Naive B cell (primary cell): ENCODE measurements at regions not wholly inside any gene's neighbourhood (a gene's known extent, or its start where the extent isn't known, plus 50 kb on each side); places are given as distances from the start of the nearest gene placed in this dataset.
A peak's percentile ranks its signal among the peaks of the same experiment; 100 is the strongest.
"Not testable (repeated sequence)": the region's sequence is repeated elsewhere in the genome, so short reads cannot be mapped to it uniquely, and the experiment has no call there.

Experiments used
- ATAC-seq, 2 donors: fragments of 150-1000 bp; cut with Tn5 transposase; 2 replicates each; pipeline ENCODE4 v1.10.0; 2021; ENCODE audit warnings: low read depth in 2 of 2, mild to moderate bottlenecking in 2 of 2, moderate library complexity in 2 of 2
- DNase-seq: peaks from one replicate; pipeline ENCODE4 v3.0.0; 2022
- H3K27ac Mint-ChIP-seq, 6 donors: one replicate each; pipeline ENCODE4 v1.8.0; 2020 to 2022; ENCODE audit warnings: mild to moderate bottlenecking in 6 of 6, mixed read lengths in 6 of 6, moderate library complexity in 5 of 6, inconsistent platforms in 2 of 6
- H3K27me3 Mint-ChIP-seq, 3 donors: one replicate each; pipeline ENCODE4 v1.8.0; 2021 to 2022; ENCODE audit warnings: mixed read lengths in 3 of 3, mild to moderate bottlenecking in 1 of 3
- H3K36me3 Mint-ChIP-seq, 2 donors: one replicate each; pipeline ENCODE4 v1.8.0; 2020 to 2022; ENCODE audit warnings: mixed read lengths in 2 of 2, inconsistent platforms in 1 of 2, mild to moderate bottlenecking in 1 of 2
- H3K4me1 Mint-ChIP-seq, 3 donors: one replicate each; pipeline ENCODE4 v1.8.0; 2020 to 2022; ENCODE audit warnings: mixed read lengths in 3 of 3, inconsistent platforms in 1 of 3, mild to moderate bottlenecking in 1 of 3, moderate library complexity in 1 of 3
- H3K4me3 Mint-ChIP-seq, 8 donors: one replicate each; pipeline ENCODE4 v1.8.0; 2020 to 2022; ENCODE audit warnings: mild to moderate bottlenecking in 8 of 8, mixed read lengths in 8 of 8, moderate library complexity in 8 of 8, inconsistent platforms in 2 of 8
- H3K9me3 Mint-ChIP-seq, 7 donors: one replicate each; pipeline ENCODE4 v1.8.0; 2020 to 2022; ENCODE audit warnings: mixed read lengths in 7 of 7, mild to moderate bottlenecking in 5 of 7, inconsistent platforms in 2 of 7, moderate library complexity in 1 of 7

DNA sequence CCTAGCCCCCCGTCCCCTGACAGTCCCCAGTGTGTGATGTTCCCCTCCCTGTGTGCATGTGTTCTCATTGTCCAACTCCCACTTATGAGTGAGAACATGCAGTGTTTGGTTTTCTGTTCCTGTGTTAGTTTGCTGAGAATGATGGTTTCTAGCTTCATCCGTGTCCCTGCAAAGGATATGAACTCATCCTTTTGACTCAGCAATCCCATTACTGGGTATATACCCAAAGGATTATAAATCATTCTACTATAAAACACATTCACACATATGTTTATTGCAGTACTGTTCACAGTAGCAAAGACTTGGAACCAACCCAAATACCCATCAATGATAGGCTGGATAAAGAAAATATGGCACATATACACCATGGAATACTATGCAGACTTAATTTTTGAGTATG is 155.1 kb downstream of the SLITRK5 start:
- DNase-seq, H3K4me1 Mint-ChIP-seq, H3K27ac Mint-ChIP-seq, H3K27me3 Mint-ChIP-seq, H3K36me3 Mint-ChIP-seq, H3K4me3 Mint-ChIP-seq, H3K9me3 Mint-ChIP-seq, ATAC-seq: not testable (repeated sequence)

DNA sequence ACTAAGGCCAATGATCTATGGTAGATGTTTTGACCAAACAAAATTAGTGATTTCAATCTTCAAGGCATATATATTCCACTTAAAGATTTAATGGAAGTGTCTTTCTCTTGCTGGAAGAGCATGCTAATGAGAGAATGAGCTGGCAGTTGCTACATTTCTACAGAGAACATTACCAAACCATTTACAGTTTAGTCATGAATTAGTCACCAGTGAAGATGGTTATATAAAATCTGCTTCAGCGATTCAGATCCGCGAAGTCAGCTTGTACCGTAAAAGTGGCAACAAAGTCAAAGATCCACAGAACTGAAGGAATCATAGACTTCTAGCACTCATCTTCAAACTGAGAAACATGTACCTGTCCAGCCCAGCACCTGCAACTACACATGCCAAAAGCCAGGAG is 156.3 kb downstream of the SLITRK5 start:
- H3K27ac Mint-ChIP-seq = no peak overlapping the region

DNA sequence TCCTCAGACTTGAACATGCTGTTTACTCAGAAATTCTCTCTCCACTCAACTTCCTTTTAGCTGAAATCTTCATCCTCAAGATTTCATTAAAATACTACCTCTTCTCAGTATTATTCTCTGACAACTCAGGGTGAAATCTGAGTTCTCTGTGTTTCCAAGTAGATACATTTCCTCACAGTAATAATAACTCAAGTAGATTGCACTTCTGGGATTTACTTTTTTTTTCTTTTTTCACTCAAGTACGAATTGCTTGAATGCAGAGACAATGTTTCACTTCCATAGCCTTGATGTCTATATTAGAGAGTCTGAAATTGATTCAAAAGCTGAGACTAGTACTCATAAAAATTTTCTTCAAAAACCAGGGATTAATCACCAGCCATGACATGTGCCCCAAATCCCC is 166.4 kb downstream of the SLITRK5 start:
- H3K27me3 Mint-ChIP-seq = no peaks in the 10 kb centered on the region
- H3K9me3 Mint-ChIP-seq = peaks cover 0 to 8% (median 0%) of the 10 kb centered on the region in 7 donors
- no peaks in the 10 kb centered on the region for H3K4me1 Mint-ChIP-seq
- no peak for ATAC-seq
- H3K4me3 Mint-ChIP-seq = no peak overlapping the region
- no peaks in the 10 kb centered on the region for H3K36me3 Mint-ChIP-seq
- H3K27ac Mint-ChIP-seq = no peak overlapping the region
- no peak for DNase-seq

More for the DNA sequence above, 156.3 kb downstream of the SLITRK5 start:
- H3K9me3 Mint-ChIP-seq = no peaks in the 10 kb centered on the region
- H3K36me3 Mint-ChIP-seq = no peaks in the 10 kb centered on the region
- no peak overlapping the region for H3K4me3 Mint-ChIP-seq
- H3K4me1 Mint-ChIP-seq = no peaks in the 10 kb centered on the region
- H3K27me3 Mint-ChIP-seq = no peaks in the 10 kb centered on the region
- DNase-seq = no peak
- no peak for ATAC-seq

DNA sequence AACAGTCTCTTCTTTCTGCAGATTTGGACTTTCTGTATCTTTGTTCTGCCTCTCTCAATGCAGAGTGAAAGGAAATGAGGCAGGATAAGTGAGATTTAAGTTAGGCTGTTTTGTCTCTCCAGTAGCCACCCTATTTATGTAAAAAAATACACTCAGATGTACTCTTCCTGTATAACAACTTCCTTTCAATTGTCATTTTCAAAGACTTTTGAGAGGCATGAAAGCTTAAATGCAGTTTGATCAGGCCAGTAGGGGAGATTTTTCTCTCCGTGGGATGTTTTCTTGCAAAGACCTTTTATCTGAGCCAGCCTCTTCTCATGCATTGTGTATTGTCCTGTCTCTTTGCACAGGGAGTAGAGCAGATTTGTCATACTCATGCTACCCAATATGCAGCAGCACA is 166.8 kb downstream of the SLITRK5 start:
- Mint-ChIP-seq H3K36me3 (no peaks in the 10 kb centered on the region), H3K9me3 (peaks cover 0 to 8% (median 0%) of the 10 kb centered on the region in 7 donors), H3K27ac (no peak overlapping the region), H3K27me3 (no peaks in the 10 kb centered on the region), H3K4me1 (no peaks in the 10 kb centered on the region), H3K4me3 (no peak overlapping the region)
- DNase-seq (no peak), ATAC-seq (no peak)

DNA sequence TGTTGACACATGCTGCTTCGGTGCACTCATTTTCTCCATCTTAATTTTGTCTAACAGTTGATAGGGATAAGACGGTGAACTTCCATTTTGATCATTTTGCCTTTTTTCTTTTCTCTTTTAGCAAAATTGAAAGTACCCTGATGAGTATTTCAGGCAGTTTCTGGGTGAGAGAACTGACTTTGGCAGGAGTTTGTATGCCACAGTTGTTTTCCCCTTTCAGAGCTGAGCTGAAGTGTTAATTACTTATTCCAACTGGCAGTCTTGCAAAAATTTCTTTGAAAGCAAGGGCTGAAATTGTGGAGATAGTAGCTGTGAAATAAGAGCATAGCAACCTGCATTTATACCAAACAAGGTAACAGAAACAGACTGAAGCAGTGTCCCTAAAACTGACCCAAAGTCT is 180.2 kb downstream of the SLITRK5 start:
- no peak for DNase-seq
- H3K36me3 Mint-ChIP-seq = no peaks in the 10 kb centered on the region
- ATAC-seq = no peak
- no peak overlapping the region for H3K27ac Mint-ChIP-seq
- H3K4me3 Mint-ChIP-seq = no peak overlapping the region
- H3K9me3 Mint-ChIP-seq = peaks cover 2 to 18% (median 8%) of the 10 kb centered on the region in 7 donors
- no peaks in the 10 kb centered on the region for H3K4me1 Mint-ChIP-seq
- no peaks in the 10 kb centered on the region for H3K27me3 Mint-ChIP-seq

DNA sequence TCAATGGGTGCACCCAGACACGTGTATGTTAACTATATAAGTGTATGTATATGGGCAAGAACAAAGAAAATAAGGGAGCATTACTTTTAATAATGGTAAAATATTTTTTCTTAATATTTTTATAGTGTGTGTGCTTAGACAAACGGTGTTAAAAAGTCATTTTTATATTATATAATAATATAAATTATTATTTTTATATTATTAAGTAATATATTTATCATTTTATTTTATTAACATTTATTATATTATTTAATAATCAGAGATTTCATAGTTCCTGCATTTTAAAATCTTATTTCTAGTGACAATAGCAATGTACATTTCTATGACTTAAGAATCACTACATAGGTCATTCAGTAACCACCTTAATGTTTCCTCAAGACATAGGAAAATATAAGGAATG is 184.4 kb downstream of the SLITRK5 start:
- Mint-ChIP-seq H3K27ac (no peak overlapping the region), H3K36me3 (no peaks in the 10 kb centered on the region), H3K4me3 (no peak overlapping the region), H3K9me3 (peaks cover 2 to 18% (median 10%) of the 10 kb centered on the region in 7 donors), H3K4me1 (no peaks in the 10 kb centered on the region), H3K27me3 (no peaks in the 10 kb centered on the region)
- ATAC-seq (no peak), DNase-seq (no peak)

DNA sequence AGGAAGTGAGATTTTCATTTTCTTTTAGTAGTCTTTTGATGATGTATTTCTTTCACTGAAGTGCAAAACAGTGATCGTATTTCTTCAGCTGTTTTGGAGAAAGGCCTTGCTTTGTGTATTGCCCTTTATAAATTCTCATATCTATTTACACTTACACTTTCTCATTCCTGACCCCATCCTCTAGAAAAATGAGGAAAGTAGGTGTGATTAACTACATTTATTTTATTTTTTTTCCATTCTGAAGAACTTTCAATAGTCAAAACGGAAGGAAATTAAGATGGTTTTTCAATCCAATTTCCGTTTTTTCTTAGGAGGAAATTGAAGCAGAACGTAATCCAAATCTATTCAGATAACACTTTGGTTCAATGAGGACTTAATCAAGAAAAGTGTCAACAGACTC is 188.1 kb downstream of the SLITRK5 start:
- no peaks in the 10 kb centered on the region for H3K36me3 Mint-ChIP-seq
- H3K4me1 Mint-ChIP-seq = no peaks in the 10 kb centered on the region
- peaks cover 0 to 6% (median 0%) of the 10 kb centered on the region in 7 donors for H3K9me3 Mint-ChIP-seq
- DNase-seq (no peak), ATAC-seq (no peak)
- no peaks in the 10 kb centered on the region for H3K27me3 Mint-ChIP-seq
- no peak overlapping the region for H3K27ac Mint-ChIP-seq
- no peak overlapping the region for H3K4me3 Mint-ChIP-seq

DNA sequence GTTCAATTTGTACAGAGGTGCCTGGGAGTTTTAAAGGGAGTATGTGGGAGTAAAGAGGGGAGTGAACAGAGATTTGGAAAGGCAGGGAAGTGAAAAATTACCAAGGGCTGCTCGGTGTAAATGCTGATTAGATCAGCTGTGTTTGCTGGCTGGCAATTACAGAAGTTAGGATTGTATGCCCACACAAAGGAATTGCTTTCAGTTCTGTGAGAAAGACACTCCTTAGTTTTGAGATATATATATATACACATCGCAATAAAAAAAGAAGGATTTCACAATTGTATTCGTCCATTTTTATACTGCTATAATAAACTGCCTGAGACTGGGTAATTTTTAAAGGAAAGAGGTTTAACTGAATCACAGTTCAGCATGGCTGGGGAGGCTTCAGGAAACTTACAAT is 196.3 kb downstream of the SLITRK5 start:
- peak overlapping the region in 1 of 6 donors; percentile 23 for H3K27ac Mint-ChIP-seq

DNA sequence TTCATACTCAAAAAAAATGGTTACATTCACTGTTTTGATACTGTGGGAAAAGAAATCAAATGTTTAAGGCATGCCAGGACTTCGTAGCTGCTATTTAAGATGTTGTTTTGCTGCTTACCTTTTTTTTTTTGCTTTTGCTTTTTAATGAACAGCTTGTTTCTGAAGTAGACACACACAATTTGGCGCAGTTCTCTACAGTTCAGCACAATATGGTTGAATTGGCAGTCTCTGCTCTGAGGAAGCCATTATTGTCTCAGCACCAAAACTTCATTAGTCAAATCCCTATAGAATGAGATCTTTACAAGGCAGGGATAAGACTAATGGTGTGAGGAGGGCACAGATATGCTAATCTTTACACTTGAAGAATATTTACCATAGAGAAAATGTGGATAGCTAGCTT is 197.6 kb downstream of the SLITRK5 start:
- Mint-ChIP-seq H3K27ac (no peak overlapping the region), H3K9me3 (peaks cover 0 to 2% (median 0%) of the 10 kb centered on the region in 7 donors), H3K36me3 (no peaks in the 10 kb centered on the region), H3K4me1 (no peaks in the 10 kb centered on the region), H3K4me3 (no peak overlapping the region), H3K27me3 (no peaks in the 10 kb centered on the region)
- no peak for DNase-seq
- ATAC-seq = no peak

More for the DNA sequence above, 196.3 kb downstream of the SLITRK5 start:
- Mint-ChIP-seq H3K4me3 (no peak overlapping the region), H3K36me3 (no peaks in the 10 kb centered on the region), H3K9me3 (peaks cover 0 to 2% (median 0%) of the 10 kb centered on the region in 7 donors), H3K4me1 (no peaks in the 10 kb centered on the region), H3K27me3 (no peaks in the 10 kb centered on the region)
- no peak for DNase-seq
- no peak for ATAC-seq

DNA sequence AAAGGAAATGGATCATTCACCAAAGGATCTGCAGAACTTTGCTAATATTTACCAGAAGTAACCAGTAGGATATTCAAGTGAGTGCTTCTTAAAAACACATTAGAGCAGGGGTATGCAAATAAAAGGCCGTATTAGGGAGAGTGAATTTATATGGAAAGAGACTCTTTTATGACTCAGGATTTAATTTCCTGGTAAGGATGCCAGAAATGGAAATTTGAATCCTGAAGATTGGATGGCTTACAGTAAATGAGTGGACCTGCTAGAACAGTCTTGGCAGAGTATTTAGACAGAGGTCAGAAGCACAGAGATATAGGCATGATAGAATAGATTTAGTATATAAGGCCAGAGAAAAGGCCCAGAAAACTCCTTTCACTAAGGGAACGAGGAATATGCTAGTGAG is 201.6 kb downstream of the SLITRK5 start:
- Mint-ChIP-seq H3K36me3 (no peaks in the 10 kb centered on the region), H3K9me3 (no peaks in the 10 kb centered on the region), H3K27me3 (no peaks in the 10 kb centered on the region), H3K4me1 (no peaks in the 10 kb centered on the region), H3K4me3 (no peak overlapping the region), H3K27ac (no peak overlapping the region)
- ATAC-seq (no peak), DNase-seq (no peak)

DNA sequence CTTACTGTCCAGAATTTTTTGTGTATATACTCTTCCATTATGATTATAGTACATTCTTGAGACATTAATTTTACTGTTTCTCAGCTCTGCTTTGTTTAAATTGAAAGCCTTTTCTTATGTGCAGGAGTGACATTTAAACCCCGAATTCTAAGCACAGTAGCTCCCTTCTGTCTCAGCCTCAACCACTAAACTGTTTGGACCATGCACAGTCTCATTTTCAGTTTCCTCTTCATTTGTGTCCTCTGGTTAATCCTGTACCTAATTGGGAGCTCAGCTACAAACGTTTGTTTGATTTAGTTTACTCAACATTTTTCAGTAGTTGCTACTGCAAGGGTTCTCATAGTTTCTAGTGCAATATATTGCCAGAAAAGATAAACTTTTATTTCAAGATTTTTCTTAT is 206.3 kb downstream of the SLITRK5 start:
- ATAC-seq (no peak), DNase-seq (no peak)
- Mint-ChIP-seq H3K36me3 (no peaks in the 10 kb centered on the region), H3K4me1 (no peaks in the 10 kb centered on the region), H3K27me3 (no peaks in the 10 kb centered on the region), H3K9me3 (peaks cover 0 to 4% (median 0%) of the 10 kb centered on the region in 7 donors), H3K4me3 (no peak overlapping the region), H3K27ac (no peak overlapping the region)

DNA sequence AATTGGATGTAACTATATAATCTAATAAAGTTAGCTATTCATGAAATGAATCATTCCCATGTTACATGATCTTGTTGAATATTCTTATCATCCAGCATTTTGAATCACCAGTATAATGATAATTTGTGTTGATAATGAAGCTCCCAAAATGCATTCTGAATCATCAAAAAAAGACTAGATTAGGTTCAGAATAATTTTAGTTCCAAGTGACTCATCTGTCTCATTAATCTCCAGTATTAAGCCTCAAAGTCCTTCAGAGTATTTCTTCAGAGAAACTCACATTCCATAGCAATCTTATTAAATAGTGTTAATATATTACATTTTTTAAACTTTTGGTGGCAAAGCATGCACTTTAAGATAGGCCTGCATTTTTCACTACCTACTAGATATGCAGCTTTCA is 207.5 kb downstream of the SLITRK5 start:
- Mint-ChIP-seq H3K27ac (no peak overlapping the region), H3K4me3 (no peak overlapping the region), H3K9me3 (peaks cover 0 to 4% (median 0%) of the 10 kb centered on the region in 7 donors), H3K27me3 (no peaks in the 10 kb centered on the region), H3K36me3 (no peaks in the 10 kb centered on the region), H3K4me1 (no peaks in the 10 kb centered on the region)
- DNase-seq = no peak
- ATAC-seq = no peak

DNA sequence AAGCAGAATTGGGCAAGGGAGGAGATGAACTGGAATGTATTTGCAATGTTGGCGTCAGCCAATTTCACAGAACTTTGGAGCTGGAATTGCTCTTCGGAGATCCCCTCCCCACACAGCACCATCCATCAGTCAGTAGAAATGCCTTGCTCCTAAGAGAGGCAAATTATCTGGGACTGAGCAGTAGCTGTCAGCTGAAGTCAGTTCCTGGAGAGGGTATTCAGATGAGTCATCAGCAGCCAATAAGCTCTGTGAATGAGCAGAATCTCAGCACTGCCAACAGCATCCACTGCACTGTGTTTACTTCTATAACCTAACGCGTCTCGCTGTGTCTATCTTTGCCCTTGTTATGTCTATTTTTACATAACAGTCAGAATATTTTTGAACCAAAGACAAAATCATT is 213.7 kb downstream of the SLITRK5 start:
- H3K4me1 Mint-ChIP-seq = no peaks in the 10 kb centered on the region
- peaks cover 0 to 3% (median 0%) of the 10 kb centered on the region in 7 donors for H3K9me3 Mint-ChIP-seq
- DNase-seq = no peak
- H3K36me3 Mint-ChIP-seq = no peaks in the 10 kb centered on the region
- H3K27me3 Mint-ChIP-seq = no peaks in the 10 kb centered on the region
- no peak for ATAC-seq
- H3K4me3 Mint-ChIP-seq = no peak overlapping the region
- no peak overlapping the region for H3K27ac Mint-ChIP-seq

DNA sequence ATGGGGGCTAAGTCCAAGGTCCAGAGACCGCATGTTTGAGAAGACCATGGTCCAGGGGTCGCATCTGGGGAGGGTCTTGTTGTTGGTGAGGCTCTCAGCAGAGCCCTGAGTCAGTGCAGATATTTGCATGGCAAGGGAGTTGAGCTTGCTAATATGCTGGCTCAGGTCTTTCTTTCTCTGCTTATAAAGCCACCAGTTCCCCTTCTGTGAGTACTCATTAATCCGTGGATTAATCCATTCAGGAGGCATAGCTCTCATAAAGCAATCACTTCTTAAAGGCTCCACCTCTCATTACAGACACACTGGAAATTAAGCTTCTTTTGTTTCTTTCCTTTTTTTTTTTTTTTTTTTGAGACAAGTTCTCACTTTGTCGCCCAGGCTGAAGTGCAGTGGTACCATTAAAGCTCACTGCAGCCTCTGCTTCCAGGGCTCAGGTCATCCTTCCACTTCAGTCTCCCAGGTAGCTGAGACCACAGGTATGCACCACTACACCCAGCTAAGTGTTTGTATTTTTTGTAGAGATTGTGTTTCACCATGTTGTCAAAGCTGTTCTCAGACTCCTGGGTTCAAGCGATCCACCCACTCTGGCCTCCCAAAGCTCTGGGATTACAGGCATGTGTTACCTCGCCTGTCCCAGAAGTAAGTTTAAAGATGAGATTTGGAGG is 216.4 kb downstream of the SLITRK5 start:
- no peak overlapping the region for H3K27ac Mint-ChIP-seq
- peaks cover 0 to 3% (median 0%) of the 10 kb centered on the region in 7 donors for H3K9me3 Mint-ChIP-seq
- H3K27me3 Mint-ChIP-seq = no peaks in the 10 kb centered on the region
- DNase-seq (no peak), ATAC-seq (no peak)
- no peaks in the 10 kb centered on the region for H3K36me3 Mint-ChIP-seq
- no peak overlapping the region for H3K4me3 Mint-ChIP-seq
- H3K4me1 Mint-ChIP-seq = no peaks in the 10 kb centered on the region

DNA sequence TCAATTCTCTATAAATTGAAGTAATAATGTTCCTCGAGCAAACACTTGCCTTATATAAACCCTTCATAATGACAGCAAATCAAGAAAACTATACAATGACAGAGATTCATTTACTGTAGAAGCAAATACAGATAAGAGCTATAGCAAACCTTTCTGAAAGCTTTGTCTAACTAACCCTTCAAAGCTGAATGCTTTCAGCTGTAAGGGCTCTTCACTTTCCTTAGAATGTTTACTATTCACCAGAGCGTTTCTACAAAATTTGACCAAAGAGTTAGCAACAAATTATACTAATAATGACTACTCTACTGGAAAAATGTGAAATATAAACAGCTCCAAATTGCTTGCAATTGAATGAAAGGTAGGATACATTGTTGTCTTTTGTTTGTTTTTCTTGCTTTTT is 218.1 kb downstream of the SLITRK5 start:
- ATAC-seq (no peak), DNase-seq (no peak)
- no peak overlapping the region for H3K4me3 Mint-ChIP-seq
- no peaks in the 10 kb centered on the region for H3K36me3 Mint-ChIP-seq
- H3K27ac Mint-ChIP-seq = no peak overlapping the region
- H3K27me3 Mint-ChIP-seq = no peaks in the 10 kb centered on the region
- H3K9me3 Mint-ChIP-seq = peaks cover 0 to 3% (median under 1%) of the 10 kb centered on the region in 7 donors
- peaks cover 0 to 2% (median 0%) of the 10 kb centered on the region in 3 donors for H3K4me1 Mint-ChIP-seq
